Activated CD4-positive, alpha-beta T cell treated with anti-CD3 and anti-CD28 coated beads, Interleukin-2, amount 50 U/mL, for 1 hour (primary cell): ENCODE measurements at regions not wholly inside any gene's neighbourhood (a gene's known extent, or its start where the extent isn't known, plus 50 kb on each side); places are given as distances from the start of the nearest gene placed in this dataset.
"Not testable (repeated sequence)": the region's sequence is repeated elsewhere in the genome, so short reads cannot be mapped to it uniquely, and the experiment has no call there.

Experiments
- DNase-seq: peaks from one replicate; pipeline ENCODE4 v3.0.0-alpha.2; 2020

GRCh38 chr1:157205982-157206381 lies 67.8 kb upstream of the ETV3 start:
- DNase-seq = not testable (repeated sequence)

- DNase-seq = no peak
Observed at GRCh38 chr1:157203166-157203565, 65.0 kb upstream of the ETV3 start.

DNA sequence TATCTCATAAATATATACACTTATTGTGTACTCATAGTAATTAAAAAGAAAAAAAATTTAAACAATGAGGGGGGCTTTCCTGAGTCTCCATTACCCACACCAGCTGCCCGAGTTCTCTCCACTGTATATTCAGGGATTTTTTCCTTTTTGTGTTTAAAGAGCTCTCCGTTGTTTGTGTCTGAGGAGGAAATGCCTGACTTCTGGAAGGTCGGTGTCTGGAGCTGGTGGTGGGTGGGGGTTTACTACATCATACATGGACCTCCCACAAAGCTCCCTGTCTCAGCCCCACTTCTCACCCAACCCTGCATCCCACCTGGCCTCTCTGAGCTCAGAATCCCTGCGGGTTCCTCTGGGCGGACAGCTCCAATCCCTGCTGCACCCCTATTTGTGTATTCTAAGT lies 64.1 kb upstream of the ETV3 start:
- no peak for DNase-seq

GRCh38 chr1:157201767-157202166 lies 63.6 kb upstream of the ETV3 start:
- DNase-seq = no peak

- no peak for DNase-seq
Observed at GRCh38 chr1:157200451-157200850, 62.3 kb upstream of the ETV3 start.

GRCh38 chr1:157199421-157199755 lies 61.2 kb upstream of the ETV3 start:
- no peak for DNase-seq

- no peak for DNase-seq
Observed at GRCh38 chr1:157198619-157199420, 60.6 kb upstream of the ETV3 start.

- DNase-seq = no peak
Observed at GRCh38 chr1:157197906-157198435, 59.8 kb upstream of the ETV3 start.

- DNase-seq = not testable (repeated sequence)
Observed at GRCh38 chr1:157196670-157197456, 58.7 kb upstream of the ETV3 start.

DNA sequence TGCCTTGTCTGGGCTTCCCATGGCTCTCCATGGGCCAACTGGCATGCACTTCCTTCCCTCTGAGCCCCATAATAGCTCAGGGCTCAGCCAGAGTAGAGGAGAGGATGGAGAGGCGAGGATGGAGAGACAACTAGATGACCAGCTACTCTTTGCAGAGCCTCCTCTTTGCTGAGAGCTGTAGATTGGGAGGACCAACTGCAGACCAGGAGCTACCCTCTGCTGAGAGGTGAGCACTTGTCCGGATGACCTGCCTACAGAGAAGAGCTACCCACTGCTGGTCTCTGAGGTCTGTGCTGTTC lies 58.0 kb upstream of the ETV3 start:
- no peak for DNase-seq

DNA sequence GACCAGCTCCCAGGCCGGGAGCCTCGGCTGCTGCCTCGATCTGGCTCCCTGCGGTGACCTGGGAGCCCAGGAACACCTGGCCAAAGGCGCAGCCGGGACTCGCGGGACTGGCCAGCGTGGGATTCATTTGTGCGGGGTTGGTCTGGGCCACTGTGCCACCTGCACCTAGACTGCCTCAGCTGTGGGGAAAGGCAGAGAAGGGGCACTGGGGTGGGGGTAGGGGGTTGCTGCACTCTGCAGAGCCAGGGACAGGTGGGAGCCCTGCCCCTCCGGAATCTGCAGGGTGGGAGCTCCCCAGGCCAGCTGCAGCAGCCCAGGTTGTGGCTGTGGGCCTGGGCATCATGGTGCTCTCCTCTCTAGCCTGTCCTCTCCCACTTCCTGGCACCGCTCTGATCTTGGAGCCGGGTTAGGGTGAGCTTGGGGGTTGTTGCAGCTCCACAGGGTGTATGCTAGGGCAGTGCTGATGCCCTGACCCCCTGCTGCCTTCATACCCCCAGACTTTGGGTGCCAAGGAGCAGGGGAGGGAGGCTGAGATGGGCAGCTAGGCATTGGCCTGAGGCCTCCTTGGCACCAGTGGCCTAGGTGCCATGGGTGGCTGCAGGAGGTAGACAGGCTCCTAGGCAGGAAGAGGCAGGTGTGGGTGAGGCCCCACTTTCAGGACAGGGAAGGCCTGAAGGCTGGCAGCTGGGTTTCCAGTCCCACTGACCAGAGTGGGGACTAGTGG lies 57.5 kb upstream of the ETV3 start:
- no peak for DNase-seq

- DNase-seq = no peak
Observed at GRCh38 chr1:157194731-157195520, 56.7 kb upstream of the ETV3 start.

DNA sequence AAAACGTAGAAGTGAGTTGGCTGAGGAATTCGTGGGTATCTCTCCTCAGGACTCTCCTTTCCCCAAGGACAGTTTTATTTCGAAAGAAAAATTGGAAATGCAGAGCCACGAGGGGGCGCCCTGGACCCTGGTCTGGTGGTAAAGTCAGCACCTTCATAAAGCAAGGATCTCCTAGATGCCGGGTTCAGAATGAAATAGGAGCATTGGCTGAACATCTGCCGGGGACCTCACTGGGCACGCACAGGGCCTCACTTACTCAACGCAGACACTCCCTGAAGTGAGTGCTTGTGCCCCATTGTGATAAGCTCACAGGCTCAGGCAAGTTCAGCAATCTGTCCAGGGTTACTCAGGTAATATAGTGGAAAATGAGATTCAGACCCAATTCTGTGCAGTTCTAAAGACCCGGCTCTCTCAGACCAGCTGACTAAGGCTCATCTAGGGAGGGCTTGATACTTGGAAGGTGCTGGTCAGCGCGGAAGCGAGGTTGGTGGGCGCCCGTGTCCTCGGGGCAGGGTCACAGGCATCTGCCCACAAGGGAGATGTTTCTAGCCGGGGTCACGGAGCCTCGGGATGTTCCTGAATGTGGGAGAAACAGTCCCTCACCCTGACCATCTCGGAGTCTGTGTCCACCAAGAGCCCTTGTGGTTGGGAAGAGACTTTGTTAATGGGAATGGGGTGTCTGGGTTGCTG lies 55.7 kb upstream of the ETV3 start:
- DNase-seq = peak; percentile 49

DNA sequence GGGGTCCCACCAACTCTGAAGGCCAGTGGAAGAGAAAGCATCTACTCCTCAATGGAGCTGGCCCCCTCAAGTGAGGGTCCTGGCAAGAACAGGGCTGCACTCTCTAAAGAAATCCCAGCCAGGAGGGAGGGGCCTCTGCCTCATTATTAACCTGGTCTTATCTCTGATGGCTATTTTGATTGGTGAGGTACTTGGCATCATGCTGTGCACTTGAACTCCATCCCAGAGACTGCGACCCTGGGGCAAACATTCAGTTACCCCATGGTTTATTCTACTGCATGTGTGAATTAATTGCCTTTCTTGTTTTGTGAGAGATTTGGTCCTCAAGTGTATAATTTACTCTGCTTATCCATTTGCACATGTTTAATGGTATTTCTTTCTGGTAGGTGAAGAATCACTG lies 55.0 kb upstream of the ETV3 start:
- no peak for DNase-seq

GRCh38 chr1:157189986-157190982 lies 52.1 kb upstream of the ETV3 start:
- DNase-seq = no peak

GRCh38 chr1:157189096-157189495 lies 50.9 kb upstream of the ETV3 start:
- DNase-seq = no peak
